KBM-7 (cell line): ENCODE measurements at regions not wholly inside any gene's neighbourhood (a gene's known extent, or its start where the extent isn't known, plus 50 kb on each side); places are given as distances from the start of the nearest gene placed in this dataset.

Experiments used
- DNase-seq: peaks from one replicate; pipeline ENCODE4 v3.0.0-alpha.2; 2015
- in situ Hi-C: fragments of 300-500 bp; cut with MboI; formaldehyde crosslinking; loops from 2 replicates; pipeline ENCODE4 v1.14.3; 2020; ENCODE audit warnings: low sequenced_read_pairs, low pct_unique_long_range_greater_than_20kb, mixed read lengths

- in situ Hi-C loops = no loop called here
- DNase-seq = no peak
Observed at GRCh38 chr2:181818840-181819239, 72.7 kb upstream of the ITPRID2 start.

GRCh38 chr2:181821049-181821448 lies 70.5 kb upstream of the ITPRID2 start:
- DNase-seq = no peak
- in situ Hi-C loops = no loop called here

GRCh38 chr2:181822097-181822496 lies 69.4 kb upstream of the ITPRID2 start:
- in situ Hi-C loops = no loop called here
- DNase-seq = no peak

GRCh38 chr2:181823405-181823804 lies 68.1 kb upstream of the ITPRID2 start:
- in situ Hi-C loops = no loop called here
- DNase-seq = no peak

- no peak for DNase-seq
- in situ Hi-C loops = no loop called here
Observed at GRCh38 chr2:181828122-181828705, 63.3 kb upstream of the ITPRID2 start.

GRCh38 chr2:181829230-181829629 lies 62.3 kb upstream of the ITPRID2 start:
- no peak for DNase-seq

GRCh38 chr2:181832015-181832414 lies 59.5 kb upstream of the ITPRID2 start:
- no peak for DNase-seq
- in situ Hi-C loops = no loop called here

More at GRCh38 chr2:181829230-181829629, 62.3 kb upstream of the ITPRID2 start:
- in situ Hi-C loops = no loop called here

GRCh38 chr2:181836583-181836982 lies 54.9 kb upstream of the ITPRID2 start:
- in situ Hi-C loops = no loop called here
- no peak for DNase-seq

GRCh38 chr2:181837563-181837962 lies 54.0 kb upstream of the ITPRID2 start:
- no peak for DNase-seq
- in situ Hi-C loops = no loop called here

- no peak for DNase-seq
- in situ Hi-C loops = no loop called here
Observed at GRCh38 chr2:181839811-181840210, 51.7 kb upstream of the ITPRID2 start.

- no peak for DNase-seq
- in situ Hi-C loops = no loop called here
Observed at GRCh38 chr2:181841079-181841478, 50.5 kb upstream of the ITPRID2 start.
